22Rv1 (cell line): ENCODE measurements at regions not wholly inside any gene's neighbourhood (a gene's known extent, or its start where the extent isn't known, plus 50 kb on each side); places are given as distances from the start of the nearest gene placed in this dataset.

ENCODE experiments used
- ZFX ChIP-seq: fragments of 450-650 bp; IDR thresholded peaks from 2 replicates; pipeline ENCODE4 v1.6.1; 2017; ENCODE audit warnings: antibody characterized with exemption, borderline replicate concordance
- TF ChIP-seq, protein P1 (sequence below): fragments of 450-650 bp; IDR thresholded peaks from 2 replicates; pipeline ENCODE4 v1.5.1; 2017; ENCODE audit warnings: mild to moderate bottlenecking

DNA sequence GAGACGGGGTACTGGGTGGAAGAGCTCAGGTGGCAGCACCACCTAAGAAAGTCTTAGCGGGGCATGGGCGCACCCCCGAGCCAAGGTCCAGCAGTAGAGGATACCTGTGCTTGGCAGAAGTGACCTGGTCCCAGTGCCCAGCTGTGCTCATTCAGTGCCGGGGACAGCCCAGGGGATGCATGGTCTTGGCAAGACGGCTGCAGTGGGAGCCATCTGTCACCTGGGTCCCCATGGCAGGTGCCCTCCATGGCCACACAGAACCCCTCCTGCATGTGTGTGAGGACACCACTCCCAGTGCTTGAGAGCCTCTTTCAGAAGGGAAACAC lies 664.7 kb downstream of the QKI start:
- TF ChIP-seq, protein P1, sequence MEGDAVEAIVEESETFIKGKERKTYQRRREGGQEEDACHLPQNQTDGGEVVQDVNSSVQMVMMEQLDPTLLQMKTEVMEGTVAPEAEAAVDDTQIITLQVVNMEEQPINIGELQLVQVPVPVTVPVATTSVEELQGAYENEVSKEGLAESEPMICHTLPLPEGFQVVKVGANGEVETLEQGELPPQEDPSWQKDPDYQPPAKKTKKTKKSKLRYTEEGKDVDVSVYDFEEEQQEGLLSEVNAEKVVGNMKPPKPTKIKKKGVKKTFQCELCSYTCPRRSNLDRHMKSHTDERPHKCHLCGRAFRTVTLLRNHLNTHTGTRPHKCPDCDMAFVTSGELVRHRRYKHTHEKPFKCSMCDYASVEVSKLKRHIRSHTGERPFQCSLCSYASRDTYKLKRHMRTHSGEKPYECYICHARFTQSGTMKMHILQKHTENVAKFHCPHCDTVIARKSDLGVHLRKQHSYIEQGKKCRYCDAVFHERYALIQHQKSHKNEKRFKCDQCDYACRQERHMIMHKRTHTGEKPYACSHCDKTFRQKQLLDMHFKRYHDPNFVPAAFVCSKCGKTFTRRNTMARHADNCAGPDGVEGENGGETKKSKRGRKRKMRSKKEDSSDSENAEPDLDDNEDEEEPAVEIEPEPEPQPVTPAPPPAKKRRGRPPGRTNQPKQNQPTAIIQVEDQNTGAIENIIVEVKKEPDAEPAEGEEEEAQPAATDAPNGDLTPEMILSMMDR, result no peak
- TF ChIP-seq ZFX, result no peak
